DMS 273 treated with DMSO at 0.1 percent for 48 hours (cell line): ENCODE measurements at regions not wholly inside any gene's neighbourhood (a gene's known extent, or its start where the extent isn't known, plus 50 kb on each side); places are given as distances from the start of the nearest gene placed in this dataset.

Source experiments
- DNase-seq: peaks from one replicate; lab custom pipeline; 2025; lab: John Stamatoyannopoulos, UW

GRCh38 chr2:118232796-118233195, 144.5 kb downstream of the INSIG2 start:
- no peak for DNase-seq

GRCh38 chr2:118232391-118232790, 144.1 kb downstream of the INSIG2 start:
- no peak for DNase-seq

- DNase-seq: no peak
Measured at GRCh38 chr2:118231759-118232158, 143.5 kb downstream of the INSIG2 start.

GRCh38 chr2:118227698-118228508, 139.6 kb downstream of the INSIG2 start:
- no peak for DNase-seq

GRCh38 chr2:118225666-118226065, 137.4 kb downstream of the INSIG2 start:
- DNase-seq: peak; percentile 68

- no peak for DNase-seq
Measured at GRCh38 chr2:118224895-118225311, 136.6 kb downstream of the INSIG2 start.

GRCh38 chr2:118223992-118224894, 136.0 kb downstream of the INSIG2 start:
- no peak for DNase-seq

GRCh38 chr2:118223511-118223991, 135.3 kb downstream of the INSIG2 start:
- DNase-seq: no peak

GRCh38 chr2:118222672-118223421, 134.6 kb downstream of the INSIG2 start:
- no peak for DNase-seq

- no peak for DNase-seq
Measured at GRCh38 chr2:118222273-118222594, 134.0 kb downstream of the INSIG2 start.

GRCh38 chr2:118221536-118222272, 133.4 kb downstream of the INSIG2 start:
- DNase-seq: peak; percentile 38

- no peak for DNase-seq
Measured at GRCh38 chr2:118219611-118220010, 131.3 kb downstream of the INSIG2 start.

GRCh38 chr2:118216224-118216623, 128.0 kb downstream of the INSIG2 start:
- no peak for DNase-seq

GRCh38 chr2:118209727-118210126, 121.5 kb downstream of the INSIG2 start:
- no peak for DNase-seq

- no peak for DNase-seq
Measured at GRCh38 chr2:118207889-118208288, 119.6 kb downstream of the INSIG2 start.

GRCh38 chr2:118202707-118203303, 114.5 kb downstream of the INSIG2 start:
- peak; percentile 21 for DNase-seq

- DNase-seq: no peak
Measured at GRCh38 chr2:118198268-118198667, 110.0 kb downstream of the INSIG2 start.

GRCh38 chr2:118197011-118197675, 108.9 kb downstream of the INSIG2 start:
- DNase-seq: no peak

GRCh38 chr2:118190474-118190873, 102.2 kb downstream of the INSIG2 start:
- peak; percentile 3 for DNase-seq

- DNase-seq: no peak
Measured at GRCh38 chr2:118186858-118187254, 98.6 kb downstream of the INSIG2 start.
